C4-2B (cell line): ENCODE measurements at regions not wholly inside any gene's neighbourhood (a gene's known extent, or its start where the extent isn't known, plus 50 kb on each side); places are given as distances from the start of the nearest gene placed in this dataset.

Source experiments
- CTCF ChIP-seq: fragments of 450-650 bp; conservative IDR thresholded peaks from 2 replicates; pipeline ENCODE4 v1.5.1; 2017; ENCODE audit warnings: mild to moderate bottlenecking
- ZFX ChIP-seq: fragments of 450-650 bp; IDR thresholded peaks from 2 replicates; pipeline ENCODE4 v1.6.1; 2017

DNA sequence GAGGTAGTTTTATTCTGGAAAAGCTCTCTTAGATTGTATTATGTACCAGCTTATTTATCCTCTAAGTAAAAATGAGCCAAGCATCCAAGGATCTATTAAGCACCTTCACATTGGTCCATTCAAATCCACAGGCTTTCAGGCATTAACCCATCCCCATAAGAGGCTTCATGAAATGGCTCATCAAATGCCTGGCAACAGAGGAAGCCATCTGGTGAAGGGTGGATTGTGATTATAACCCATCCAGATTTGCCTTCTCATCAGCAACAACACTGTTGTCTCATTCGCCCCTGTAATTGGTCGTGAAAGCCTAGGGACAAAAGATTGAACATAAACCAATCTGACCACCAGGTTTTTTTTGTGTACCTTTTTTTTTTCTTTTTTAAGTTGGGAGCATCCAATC lies 134.3 kb upstream of the TACR1 start:
- TF ChIP-seq CTCF (no peak), ZFX (no peak)
